Body of pancreas (tissue), 4 donors: ENCODE measurements at regions not wholly inside any gene's neighbourhood (a gene's known extent, or its start where the extent isn't known, plus 50 kb on each side); places are given as distances from the start of the nearest gene placed in this dataset.

Experiments
- ATAC-seq: fragments of 150-250 bp; one replicate; pipeline ENCODE4 v1.9.1; 2016
- DNase-seq, 4 donors: peaks; one replicate each; pipeline ENCODE4 v3.0.0-alpha.2; 2019
- H3K27ac ChIP-seq, 4 donors: fragments of 200-600 bp; sonication (generic); 1 replicate in 3 of 4; 2 replicates in 1 of 4; pipeline versions ENCODE4 v1.5.1 to v1.6.1; 2016 to 2019; ENCODE audit warnings: mild to moderate bottlenecking in 1 of 4, mixed read lengths in 1 of 4, moderate library complexity in 1 of 4
- H3K27me3 ChIP-seq, 2 donors: fragments of 200-600 bp; sonication (generic); one replicate each; pipeline ENCODE4 v1.6.0; 2016; ENCODE audit warnings: mild to moderate bottlenecking in 1 of 2
- H3K36me3 ChIP-seq, 2 donors: fragments of 200-600 bp; sonication (generic); replicated peaks in 1 of 2; 2 replicates each; pipeline ENCODE4 v1.5.1; 2016; ENCODE audit warnings: low read depth in 2 of 2; ENCODE audit not compliant: insufficient read depth in 1 of 2
- H3K4me1 ChIP-seq: fragments of 200-600 bp; sonication (generic); one replicate; pipeline ENCODE4 v1.6.0; 2016
- H3K4me3 ChIP-seq, 2 donors: fragments of 200-600 bp; sonication (generic); 1 replicate in 1 of 2; 2 replicates in 1 of 2; pipeline ENCODE4 v1.5.1; 2016 to 2019
- H3K9me3 ChIP-seq, 3 donors: fragments of 200-600 bp; sonication (generic); 1 replicate in 2 of 3; 2 replicates in 1 of 3; pipeline ENCODE4 v1.5.1; 2016
- POLR2A ChIP-seq, 3 donors: fragments of 450-650 bp; IDR thresholded peaks; one replicate each; pipeline ENCODE4 v1.6.1; 2016; ENCODE audit warnings: antibody characterized with exemption in 3 of 3, mild to moderate bottlenecking in 2 of 3
- WGBS, 2 donors: methylation state at CpG; one replicate each; pipeline ENCODE4 v1.1.5; 2017; 5-methylcytosine and 5-hydroxymethylcytosine counted together
- intact Hi-C: fragments of 100-400 bp; cut with DNase I; formaldehyde crosslinking; loops from one replicate; pipeline ENCODE4 v1.15.1; 2023
- TF ChIP-seq, protein P1 (sequence below), 7 experiments: fragments of 450-650 bp in 4 of 7; fragments of 200-600 bp in 3 of 7; sonication (generic) in 3 of 7; IDR thresholded peaks; one replicate each; pipeline ENCODE4 v1.5.1; 2016 to 2019; ENCODE audit warnings: antibody characterized with exemption in 7 of 7

- H3K27me3 ChIP-seq: no peaks in the 10 kb centered on the region
- ATAC-seq: no peak
- H3K4me3 ChIP-seq: no peak overlapping the region
- no peaks in the 10 kb centered on the region for H3K4me1 ChIP-seq
- no peak overlapping the region for H3K27ac ChIP-seq
- no peaks in the 10 kb centered on the region for H3K9me3 ChIP-seq
- intact Hi-C loops: loop anchor here (10.0 kb wide), 1 partner anchor 253 kb away; no protein-coding TSS in a partner anchor
- TF ChIP-seq, protein P1, sequence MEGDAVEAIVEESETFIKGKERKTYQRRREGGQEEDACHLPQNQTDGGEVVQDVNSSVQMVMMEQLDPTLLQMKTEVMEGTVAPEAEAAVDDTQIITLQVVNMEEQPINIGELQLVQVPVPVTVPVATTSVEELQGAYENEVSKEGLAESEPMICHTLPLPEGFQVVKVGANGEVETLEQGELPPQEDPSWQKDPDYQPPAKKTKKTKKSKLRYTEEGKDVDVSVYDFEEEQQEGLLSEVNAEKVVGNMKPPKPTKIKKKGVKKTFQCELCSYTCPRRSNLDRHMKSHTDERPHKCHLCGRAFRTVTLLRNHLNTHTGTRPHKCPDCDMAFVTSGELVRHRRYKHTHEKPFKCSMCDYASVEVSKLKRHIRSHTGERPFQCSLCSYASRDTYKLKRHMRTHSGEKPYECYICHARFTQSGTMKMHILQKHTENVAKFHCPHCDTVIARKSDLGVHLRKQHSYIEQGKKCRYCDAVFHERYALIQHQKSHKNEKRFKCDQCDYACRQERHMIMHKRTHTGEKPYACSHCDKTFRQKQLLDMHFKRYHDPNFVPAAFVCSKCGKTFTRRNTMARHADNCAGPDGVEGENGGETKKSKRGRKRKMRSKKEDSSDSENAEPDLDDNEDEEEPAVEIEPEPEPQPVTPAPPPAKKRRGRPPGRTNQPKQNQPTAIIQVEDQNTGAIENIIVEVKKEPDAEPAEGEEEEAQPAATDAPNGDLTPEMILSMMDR (IDR thresholded peaks at IDR 0.05): no peak
- TF ChIP-seq POLR2A (IDR thresholded peaks at IDR 0.05): no peak
- H3K36me3 ChIP-seq: no peaks in the 10 kb centered on the region
- no peak for DNase-seq
- WGBS, 2 donors: 72 to 77% methylated on average over 6 of the region's 6 CpGs
These were observed 63.3 kb upstream of the C3orf80 start for GRCh38 chr3:160161921-160162320.

DNA sequence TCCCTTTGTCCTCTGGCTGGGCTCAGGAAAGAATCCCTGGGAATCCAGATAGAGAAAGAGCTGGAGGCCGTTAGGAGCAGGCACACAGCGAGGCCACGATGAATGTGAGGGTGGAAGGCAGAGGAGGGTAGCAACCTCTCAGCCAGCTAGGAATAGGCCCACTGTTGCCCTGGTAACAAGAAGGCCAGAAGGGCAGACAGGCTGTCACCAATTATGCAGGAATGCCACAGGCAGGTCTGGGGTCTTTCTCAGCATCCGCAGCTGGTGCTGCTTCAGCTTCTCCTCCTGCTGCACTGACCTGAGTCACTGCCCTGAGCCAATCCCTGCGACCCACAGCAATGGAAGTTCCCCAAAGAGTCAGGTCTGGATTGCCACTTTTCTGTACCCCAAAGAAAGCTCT, 62.8 kb upstream of the C3orf80 start:
- intact Hi-C loops: loop anchor here (10.0 kb wide), 1 partner anchor 252 kb away; no protein-coding TSS in a partner anchor
- 73 to 88% methylated on average over 4 to 5 of the region's 5 CpGs for WGBS, 2 donors
- TF ChIP-seq POLR2A (IDR thresholded peaks at IDR 0.05): no peak
- TF ChIP-seq, protein P1 (IDR thresholded peaks at IDR 0.05): no peak
- ATAC-seq (no peak), DNase-seq (no peak)
- no peaks in the 10 kb centered on the region for H3K36me3 ChIP-seq
- H3K4me1 ChIP-seq: no peaks in the 10 kb centered on the region
- H3K9me3 ChIP-seq: no peaks in the 10 kb centered on the region
- no peaks in the 10 kb centered on the region for H3K27me3 ChIP-seq
- no peak overlapping the region for H3K27ac ChIP-seq
- H3K4me3 ChIP-seq: no peak overlapping the region

- Histone ChIP-seq H3K4me1 (no peaks in the 10 kb centered on the region), H3K9me3 (no peaks in the 10 kb centered on the region), H3K4me3 (no peak overlapping the region), H3K27ac (no peak overlapping the region), H3K36me3 (no peaks in the 10 kb centered on the region), H3K27me3 (no peaks in the 10 kb centered on the region)
- intact Hi-C loops: loop anchor here (10.0 kb wide), 1 partner anchor 251 kb away; no protein-coding TSS in a partner anchor
- DNase-seq (peak in 1 of 4 donors; percentile 11), ATAC-seq (no peak)
- TF ChIP-seq POLR2A (IDR thresholded peaks at IDR 0.05): no peak
- TF ChIP-seq, protein P1 (IDR thresholded peaks at IDR 0.05): peak in 6 of 7 experiments; percentile 26 to 58 (median 54)
These were observed 61.9 kb upstream of the C3orf80 start for GRCh38 chr3:160163229-160163878.

DNA sequence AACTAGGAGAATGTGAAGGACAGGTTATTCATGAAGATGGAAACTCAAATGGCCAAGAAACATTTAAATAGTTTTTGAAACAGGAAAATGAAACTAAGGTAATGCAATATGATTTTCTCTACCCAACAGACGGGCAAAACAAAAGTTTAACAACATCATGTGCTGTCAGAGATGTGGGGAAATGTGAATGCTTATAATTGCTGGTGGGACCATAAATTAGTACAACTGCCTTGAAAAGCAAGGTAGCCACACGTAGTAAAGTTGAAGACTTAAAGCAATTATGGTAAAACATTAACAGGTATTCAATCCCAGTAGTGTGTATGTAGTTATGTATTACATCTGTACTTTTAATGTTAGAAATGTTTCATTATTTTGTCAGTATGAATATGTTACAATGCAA, 57.0 kb upstream of the C3orf80 start:
- Histone ChIP-seq H3K4me3 (no peak overlapping the region), H3K9me3 (no peaks in the 10 kb centered on the region), H3K27me3 (no peaks in the 10 kb centered on the region), H3K4me1 (no peaks in the 10 kb centered on the region), H3K27ac (no peak overlapping the region), H3K36me3 (no peaks in the 10 kb centered on the region)
- intact Hi-C loops: loop anchor here (10.0 kb wide), 1 partner anchor 247 kb away; no protein-coding TSS in a partner anchor
- ATAC-seq (no peak), DNase-seq (no peak)
- WGBS, 2 donors: 49 to 54% methylated on average over 2 of the region's 2 CpGs
- no peak for TF ChIP-seq POLR2A (IDR thresholded peaks at IDR 0.05)
- TF ChIP-seq, protein P1 (IDR thresholded peaks at IDR 0.05): no peak
